CD4-positive, CD25-positive, alpha-beta regulatory T cell (primary cell): ENCODE measurements at regions not wholly inside any gene's neighbourhood (a gene's known extent, or its start where the extent isn't known, plus 50 kb on each side); places are given as distances from the start of the nearest gene placed in this dataset.

ENCODE experiments used
- ATAC-seq, 2 donors: fragments of 150-1000 bp; cut with Tn5 transposase; one replicate each; pipeline ENCODE4 v1.10.0; 2021; ENCODE audit warnings: low read depth in 2 of 2, moderate number of reproducible peaks in 2 of 2, moderate library complexity in 1 of 2
- DNase-seq, 3 donors: peaks; one replicate each; pipeline versions ENCODE4 v3.0.0 to v3.0.0-alpha.2; 2012 to 2022; ENCODE audit warnings: mixed read lengths in 1 of 3
- H3K27ac ChIP-seq: one replicate; pipeline ENCODE4 v1.7.0; 2013; ENCODE audit warnings: mild to moderate bottlenecking, low read length; ENCODE audit not compliant: insufficient read depth, poor library complexity, severe bottlenecking
- H3K27me3 ChIP-seq: one replicate; pipeline ENCODE4 v1.7.0; 2013; ENCODE audit warnings: low read length; ENCODE audit not compliant: control insufficient read depth, insufficient read depth
- H3K36me3 ChIP-seq: one replicate; pipeline ENCODE4 v1.7.0; 2013; ENCODE audit warnings: mild to moderate bottlenecking, low read length, moderate library complexity; ENCODE audit not compliant: control insufficient read depth, insufficient read depth
- H3K4me1 ChIP-seq: 2 replicates; pipeline ENCODE4 v1.7.0; 2013; ENCODE audit warnings: mild to moderate bottlenecking, low read length; ENCODE audit not compliant: insufficient read depth, control insufficient read depth, poor library complexity, severe bottlenecking
- H3K4me3 ChIP-seq: one replicate; pipeline ENCODE4 v1.7.0; 2013; ENCODE audit warnings: low read depth, mild to moderate bottlenecking, low read length, moderate library complexity
- H3K9me3 ChIP-seq, 2 experiments: 1 replicate in 1 of 2; 2 replicates in 1 of 2; pipeline ENCODE4 v1.7.0; 2013; ENCODE audit warnings: low read length in 2 of 2, mild to moderate bottlenecking in 1 of 2, moderate library complexity in 1 of 2; ENCODE audit not compliant: control insufficient read depth in 2 of 2
- H3K27ac Mint-ChIP-seq, 3 donors: one replicate each; pipeline ENCODE4 v1.8.0; 2020 to 2022; ENCODE audit warnings: mild to moderate bottlenecking in 3 of 3, mixed read lengths in 3 of 3, moderate library complexity in 2 of 3
- H3K27me3 Mint-ChIP-seq: one replicate; pipeline ENCODE4 v1.8.0; 2022; ENCODE audit warnings: mild to moderate bottlenecking, mixed read lengths
- H3K36me3 Mint-ChIP-seq: one replicate; pipeline ENCODE4 v1.8.0; 2020; ENCODE audit warnings: mixed read lengths
- H3K4me1 Mint-ChIP-seq, 4 donors: one replicate each; pipeline ENCODE4 v1.8.0; 2020 to 2022; ENCODE audit warnings: mixed read lengths in 4 of 4, mild to moderate bottlenecking in 1 of 4
- H3K4me3 Mint-ChIP-seq, 4 donors: one replicate each; pipeline ENCODE4 v1.8.0; 2020 to 2022; ENCODE audit warnings: mild to moderate bottlenecking in 4 of 4, mixed read lengths in 4 of 4, moderate library complexity in 3 of 4
- H3K9me3 Mint-ChIP-seq, 7 donors: one replicate each; pipeline ENCODE4 v1.8.0; 2020 to 2022; ENCODE audit warnings: mixed read lengths in 7 of 7, mild to moderate bottlenecking in 3 of 7, moderate library complexity in 2 of 7

GRCh38 chr2:160670618-160671017 is 177.0 kb upstream of the RBMS1 start:
- H3K4me3 Mint-ChIP-seq = no peak overlapping the region
- Histone ChIP-seq H3K36me3 (no peaks in the 10 kb centered on the region), H3K9me3 (no peaks in the 10 kb centered on the region), H3K4me3 (no peak overlapping the region), H3K4me1 (no peaks in the 10 kb centered on the region), H3K27me3 (peaks cover 3% of the 10 kb centered on the region), H3K27ac (no peak overlapping the region)
- peaks cover 0 to 8% (median 2%) of the 10 kb centered on the region in 4 donors for H3K4me1 Mint-ChIP-seq
- no peak overlapping the region for H3K27ac Mint-ChIP-seq
- ATAC-seq = no peak
- H3K27me3 Mint-ChIP-seq = peaks cover 12% of the 10 kb centered on the region
- H3K36me3 Mint-ChIP-seq = no peaks in the 10 kb centered on the region
- peaks cover 0 to 3% (median 0%) of the 10 kb centered on the region in 7 donors for H3K9me3 Mint-ChIP-seq
- DNase-seq = no peak

GRCh38 chr2:160672211-160672610 is 178.6 kb upstream of the RBMS1 start:
- peaks cover 0 to 2% (median under 1%) of the 10 kb centered on the region in 4 donors for H3K4me1 Mint-ChIP-seq
- Histone ChIP-seq H3K4me1 (no peaks in the 10 kb centered on the region), H3K9me3 (no peaks in the 10 kb centered on the region), H3K27ac (no peak overlapping the region), H3K4me3 (no peak overlapping the region), H3K27me3 (peaks cover 3% of the 10 kb centered on the region), H3K36me3 (no peaks in the 10 kb centered on the region)
- peaks cover 11% of the 10 kb centered on the region for H3K27me3 Mint-ChIP-seq
- no peaks in the 10 kb centered on the region for H3K36me3 Mint-ChIP-seq
- DNase-seq (no peak), ATAC-seq (no peak)
- H3K4me3 Mint-ChIP-seq = no peak overlapping the region
- H3K9me3 Mint-ChIP-seq = peaks cover 0 to 3% (median 0%) of the 10 kb centered on the region in 7 donors
- H3K27ac Mint-ChIP-seq = no peak overlapping the region

GRCh38 chr2:160674146-160674750 is 180.6 kb upstream of the RBMS1 start:
- no peak overlapping the region for H3K4me3 Mint-ChIP-seq
- no peak for ATAC-seq

GRCh38 chr2:160679686-160680085 is 186.1 kb upstream of the RBMS1 start:
- DNase-seq = no peak
- peaks cover 18% of the 10 kb centered on the region for H3K27me3 Mint-ChIP-seq
- H3K36me3 Mint-ChIP-seq = no peaks in the 10 kb centered on the region
- no peak overlapping the region for H3K4me3 Mint-ChIP-seq
- no peak overlapping the region for H3K27ac Mint-ChIP-seq
- Histone ChIP-seq H3K27me3 (peaks cover 4% of the 10 kb centered on the region), H3K9me3 (no peaks in the 10 kb centered on the region), H3K27ac (no peak overlapping the region), H3K4me3 (no peak overlapping the region), H3K4me1 (no peaks in the 10 kb centered on the region), H3K36me3 (no peaks in the 10 kb centered on the region)
- H3K4me1 Mint-ChIP-seq = no peaks in the 10 kb centered on the region
- ATAC-seq = no peak
- H3K9me3 Mint-ChIP-seq = peaks cover 0 to 8% (median 0%) of the 10 kb centered on the region in 7 donors

More at GRCh38 chr2:160674146-160674750, 180.6 kb upstream of the RBMS1 start:
- Mint-ChIP-seq H3K9me3 (peaks cover 0 to 3% (median 0%) of the 10 kb centered on the region in 7 donors), H3K27me3 (peaks cover 13% of the 10 kb centered on the region), H3K36me3 (no peaks in the 10 kb centered on the region), H3K27ac (no peak overlapping the region), H3K4me1 (no peaks in the 10 kb centered on the region)
- H3K27ac ChIP-seq = no peak overlapping the region
- DNase-seq = no peak
- H3K4me3 ChIP-seq = no peak overlapping the region
- peaks cover 3% of the 10 kb centered on the region for H3K27me3 ChIP-seq
- no peaks in the 10 kb centered on the region for H3K36me3 ChIP-seq
- H3K4me1 ChIP-seq = no peaks in the 10 kb centered on the region
- no peaks in the 10 kb centered on the region for H3K9me3 ChIP-seq

- Mint-ChIP-seq H3K27ac (no peak overlapping the region), H3K4me1 (no peaks in the 10 kb centered on the region), H3K36me3 (no peaks in the 10 kb centered on the region), H3K27me3 (peaks cover 14% of the 10 kb centered on the region), H3K9me3 (peaks cover 0 to 6% (median 0%) of the 10 kb centered on the region in 7 donors), H3K4me3 (no peak overlapping the region)
- no peak for DNase-seq
- Histone ChIP-seq H3K27ac (no peak overlapping the region), H3K36me3 (no peaks in the 10 kb centered on the region), H3K27me3 (peaks cover 2% of the 10 kb centered on the region), H3K4me3 (no peak overlapping the region), H3K9me3 (no peaks in the 10 kb centered on the region), H3K4me1 (no peaks in the 10 kb centered on the region)
- ATAC-seq = no peak
These were observed 186.7 kb upstream of the RBMS1 start for GRCh38 chr2:160680294-160680693.

GRCh38 chr2:160680974-160681373 is 187.4 kb upstream of the RBMS1 start:
- H3K4me1 Mint-ChIP-seq = no peaks in the 10 kb centered on the region
- no peak for ATAC-seq
- Histone ChIP-seq H3K27me3 (peaks cover 2% of the 10 kb centered on the region), H3K4me1 (no peaks in the 10 kb centered on the region), H3K4me3 (no peak overlapping the region), H3K27ac (no peak overlapping the region), H3K36me3 (no peaks in the 10 kb centered on the region), H3K9me3 (no peaks in the 10 kb centered on the region)
- peaks cover 14% of the 10 kb centered on the region for H3K27me3 Mint-ChIP-seq
- H3K4me3 Mint-ChIP-seq = no peak overlapping the region
- H3K27ac Mint-ChIP-seq = no peak overlapping the region
- peaks cover 0 to 6% (median 0%) of the 10 kb centered on the region in 7 donors for H3K9me3 Mint-ChIP-seq
- DNase-seq = no peak
- H3K36me3 Mint-ChIP-seq = no peaks in the 10 kb centered on the region

- H3K4me3 ChIP-seq = no peak overlapping the region
- DNase-seq = no peak
- no peaks in the 10 kb centered on the region for H3K4me1 ChIP-seq
- H3K27ac Mint-ChIP-seq = no peak overlapping the region
- no peaks in the 10 kb centered on the region for H3K9me3 ChIP-seq
- peaks cover 8% of the 10 kb centered on the region for H3K27me3 Mint-ChIP-seq
- ATAC-seq = no peak
- no peak overlapping the region for H3K27ac ChIP-seq
- no peaks in the 10 kb centered on the region for H3K36me3 ChIP-seq
- H3K4me1 Mint-ChIP-seq = no peaks in the 10 kb centered on the region
- H3K9me3 Mint-ChIP-seq = peaks cover 0 to 6% (median 0%) of the 10 kb centered on the region in 7 donors
- H3K36me3 Mint-ChIP-seq = no peaks in the 10 kb centered on the region
- peaks cover 2% of the 10 kb centered on the region for H3K27me3 ChIP-seq
- no peak overlapping the region for H3K4me3 Mint-ChIP-seq
These were observed 189.6 kb upstream of the RBMS1 start for GRCh38 chr2:160683206-160683605.

- Mint-ChIP-seq H3K27ac (no peak overlapping the region), H3K4me1 (no peaks in the 10 kb centered on the region), H3K9me3 (peaks cover 0 to 1% (median 0%) of the 10 kb centered on the region in 7 donors), H3K36me3 (no peaks in the 10 kb centered on the region), H3K4me3 (no peak overlapping the region), H3K27me3 (peaks cover 8% of the 10 kb centered on the region)
- no peak overlapping the region for H3K4me3 ChIP-seq
- DNase-seq (no peak), ATAC-seq (no peak)
- peaks cover 2% of the 10 kb centered on the region for H3K27me3 ChIP-seq
- H3K4me1 ChIP-seq = no peaks in the 10 kb centered on the region
- no peak overlapping the region for H3K27ac ChIP-seq
- no peaks in the 10 kb centered on the region for H3K36me3 ChIP-seq
- no peaks in the 10 kb centered on the region for H3K9me3 ChIP-seq
These were observed 194.0 kb upstream of the RBMS1 start for GRCh38 chr2:160687629-160688028.
